OCI-LY1 (cell line): ENCODE measurements at regions not wholly inside any gene's neighbourhood (a gene's known extent, or its start where the extent isn't known, plus 50 kb on each side); places are given as distances from the start of the nearest gene placed in this dataset.

Source experiments
- H2AFZ ChIP-seq: fragments of 200-600 bp; sonication (generic), shearing (Covaris generic); 2 replicates; pipeline ENCODE4 v1.6.0; 2014; ENCODE audit warnings: antibody characterized with exemption, mild to moderate bottlenecking, low read length
- H3F3A ChIP-seq: fragments of 200-600 bp; sonication (generic), shearing (Covaris generic); 2 replicates; pipeline ENCODE4 v1.6.0; 2014; ENCODE audit warnings: mild to moderate bottlenecking, antibody characterized with exemption, low read length, moderate library complexity; ENCODE audit not compliant: insufficient read depth
- H3K27ac ChIP-seq: fragments of 200-600 bp; sonication (generic); 2 replicates; pipeline ENCODE4 v1.5.1; 2014; ENCODE audit warnings: low read length, mixed run types, mild to moderate bottlenecking, low read depth; ENCODE audit not compliant: poor library complexity, severe bottlenecking
- H3K27me3 ChIP-seq: fragments of 200-600 bp; sonication (generic); 2 replicates; pipeline ENCODE4 v1.6.0; 2014; ENCODE audit warnings: antibody characterized with exemption, mild to moderate bottlenecking, low read length, moderate library complexity; ENCODE audit not compliant: insufficient read depth
- H3K36me3 ChIP-seq: fragments of 200-600 bp; sonication (generic); 2 replicates; pipeline ENCODE4 v1.6.1; 2014; ENCODE audit warnings: mild to moderate bottlenecking, antibody characterized with exemption, low read length, moderate library complexity, mixed read lengths; ENCODE audit not compliant: insufficient read depth
- H3K4me1 ChIP-seq: fragments of 200-600 bp; sonication (generic); 2 replicates; pipeline ENCODE4 v1.5.1; 2014; ENCODE audit warnings: mild to moderate bottlenecking, low read length, moderate library complexity; ENCODE audit not compliant: insufficient read depth, severe bottlenecking
- H3K4me2 ChIP-seq: fragments of 200-600 bp; sonication (generic), shearing (Covaris generic); 2 replicates; pipeline ENCODE4 v1.6.1; 2014; ENCODE audit warnings: low read length
- H3K4me3 ChIP-seq: fragments of 200-600 bp; sonication (generic); 2 replicates; pipeline ENCODE4 v1.5.1; 2014; ENCODE audit warnings: low read length, low read depth, mild to moderate bottlenecking, mixed read lengths; ENCODE audit not compliant: poor library complexity, severe bottlenecking
- H3K79me2 ChIP-seq: fragments of 200-600 bp; shearing (Covaris generic); 2 replicates; pipeline ENCODE4 v1.6.1; 2016; ENCODE audit warnings: mixed run types, low read length, mixed read lengths; ENCODE audit not compliant: insufficient read depth
- H3K9ac ChIP-seq: fragments of 200-600 bp; sonication (generic), shearing (Covaris generic); 2 replicates; pipeline ENCODE4 v1.6.1; 2014; ENCODE audit warnings: mild to moderate bottlenecking, low read length, mixed read lengths
- H3K9me2 ChIP-seq: fragments of 200-600 bp; sonication (generic), shearing (Covaris generic); 2 replicates; pipeline ENCODE4 v1.6.1; 2014; ENCODE audit warnings: low read depth, mild to moderate bottlenecking, low read length, mixed read lengths
- H3K9me3 ChIP-seq: fragments of 200-600 bp; shearing (Covaris generic); 2 replicates; pipeline ENCODE4 v1.6.1; 2014; ENCODE audit warnings: low read length, mixed read lengths
- H4K20me1 ChIP-seq: fragments of 200-600 bp; sonication (generic), shearing (Covaris generic); 2 replicates; pipeline ENCODE4 v1.6.0; 2016; ENCODE audit warnings: mild to moderate bottlenecking, low read length; ENCODE audit not compliant: insufficient read depth
- CTCF ChIP-seq: fragments of 200-600 bp; sonication (generic), shearing (Covaris generic); IDR thresholded peaks from 2 replicates; pipeline ENCODE4 v1.5.1; 2017; ENCODE audit warnings: mild to moderate bottlenecking, antibody characterized with exemption, low read length, moderate library complexity, mixed read lengths
- EZH2 ChIP-seq: fragments of 200-600 bp; sonication (generic), shearing (Covaris generic); IDR thresholded peaks from 2 replicates; pipeline ENCODE4 v1.8.0; 2017; ENCODE audit warnings: borderline replicate concordance, mixed run types, mild to moderate bottlenecking, antibody characterized with exemption, low read length, moderate library complexity, mixed read lengths

- Histone ChIP-seq H3K4me2 (no peak overlapping the region), H3K9me3 (no peaks in the 10 kb centered on the region), H2AFZ (no peak overlapping the region), H3K27ac (no peak overlapping the region), H3K4me1 (no peaks in the 10 kb centered on the region), H3K36me3 (no peaks in the 10 kb centered on the region), H3F3A (no peaks in the 10 kb centered on the region), H4K20me1 (no peaks in the 10 kb centered on the region), H3K79me2 (no peaks in the 10 kb centered on the region), H3K27me3 (no peaks in the 10 kb centered on the region), H3K4me3 (no peak overlapping the region), H3K9ac (no peak overlapping the region), H3K9me2 (no peaks in the 10 kb centered on the region)
- TF ChIP-seq EZH2 (no peak), CTCF (no peak)
Observed at GRCh38 chr16:48450367-48450766, 65.2 kb upstream of the SIAH1 start.

GRCh38 chr16:48448841-48449481 lies 63.7 kb upstream of the SIAH1 start:
- Histone ChIP-seq H3K27ac (no peak overlapping the region), H3F3A (no peaks in the 10 kb centered on the region), H3K4me3 (no peak overlapping the region), H3K27me3 (no peaks in the 10 kb centered on the region), H2AFZ (no peak overlapping the region), H3K79me2 (no peaks in the 10 kb centered on the region), H4K20me1 (no peaks in the 10 kb centered on the region), H3K9me2 (no peaks in the 10 kb centered on the region), H3K4me1 (no peaks in the 10 kb centered on the region), H3K36me3 (no peaks in the 10 kb centered on the region), H3K4me2 (no peak overlapping the region), H3K9me3 (no peaks in the 10 kb centered on the region), H3K9ac (no peak overlapping the region)
- TF ChIP-seq CTCF, result no peak

- Histone ChIP-seq H3K9me3 (no peaks in the 10 kb centered on the region), H3K36me3 (no peaks in the 10 kb centered on the region), H3K27me3 (no peaks in the 10 kb centered on the region), H2AFZ (no peak overlapping the region), H3K9ac (no peak overlapping the region), H3K79me2 (no peaks in the 10 kb centered on the region), H3K4me1 (no peaks in the 10 kb centered on the region), H4K20me1 (no peaks in the 10 kb centered on the region), H3K9me2 (no peaks in the 10 kb centered on the region), H3K27ac (no peak overlapping the region), H3K4me3 (no peak overlapping the region), H3K4me2 (no peak overlapping the region), H3F3A (no peaks in the 10 kb centered on the region)
- TF ChIP-seq CTCF (no peak), EZH2 (no peak)
Observed at GRCh38 chr16:48447940-48448536, 62.8 kb upstream of the SIAH1 start.
